Heart left ventricle (tissue), 16 donors: ENCODE measurements at regions not wholly inside any gene's neighbourhood (a gene's known extent, or its start where the extent isn't known, plus 50 kb on each side); places are given as distances from the start of the nearest gene placed in this dataset.
A peak's percentile ranks its signal among the peaks of the same experiment; 100 is the strongest.
"Not testable (repeated sequence)": the region's sequence is repeated elsewhere in the genome, so short reads cannot be mapped to it uniquely, and the experiment has no call there.

ENCODE experiments used
- ATAC-seq, 4 donors: fragments of 200-7000 bp; cut with Tn5 transposase; one replicate each; pipeline ENCODE4 v1.9.1; 2020 to 2022; ENCODE audit warnings: moderate library complexity in 4 of 4, mild to moderate bottlenecking in 3 of 4, moderate number of reproducible peaks in 1 of 4
- DNase-seq, 5 donors: peaks; one replicate each; pipeline ENCODE4 v3.0.0-alpha.2; 2020
- H3K27ac ChIP-seq, 12 donors: fragments of 200-600 bp; sonication (generic) in 4 of 12; one replicate each; pipeline versions ENCODE4 v1.5.0 to v1.8.0; 2016 to 2022; ENCODE audit warnings: mild to moderate bottlenecking in 2 of 12
- H3K27me3 ChIP-seq, 9 donors: fragments of 200-600 bp; sonication (generic) in 2 of 9; one replicate each; pipeline versions ENCODE4 v1.5.1 to v1.8.0; 2016 to 2022; ENCODE audit warnings: mild to moderate bottlenecking in 3 of 9
- H3K36me3 ChIP-seq, 9 donors: fragments of 200-600 bp; sonication (generic) in 2 of 9; one replicate each; pipeline versions ENCODE4 v1.5.0 to v1.8.0; 2018 to 2022; ENCODE audit warnings: mild to moderate bottlenecking in 2 of 9
- H3K4me1 ChIP-seq, 12 donors: fragments of 200-600 bp; sonication (generic) in 4 of 12; one replicate each; pipeline versions ENCODE4 v1.5.0 to v1.8.0; 2016 to 2022; ENCODE audit warnings: mild to moderate bottlenecking in 3 of 12
- H3K4me3 ChIP-seq, 12 donors: fragments of 200-600 bp; sonication (generic) in 4 of 12; one replicate each; pipeline versions ENCODE4 v1.5.0 to v1.8.0; 2017 to 2022; ENCODE audit warnings: mild to moderate bottlenecking in 9 of 12, moderate library complexity in 4 of 12
- H3K9me3 ChIP-seq, 12 donors: fragments of 200-600 bp; sonication (generic) in 4 of 12; one replicate each; pipeline versions ENCODE4 v1.5.0 to v1.8.0; 2016 to 2022; ENCODE audit warnings: mild to moderate bottlenecking in 1 of 12
- CTCF ChIP-seq, 12 donors: fragments of 200-600 bp; sonication (generic) in 4 of 12; IDR thresholded peaks; one replicate each; pipeline versions ENCODE4 v1.5.0 to v1.8.0; 2018 to 2022; ENCODE audit warnings: antibody characterized with exemption in 12 of 12, mild to moderate bottlenecking in 5 of 12
- POLR2A ChIP-seq, 2 donors: fragments of 450-650 bp; IDR thresholded peaks; one replicate each; pipeline ENCODE4 v1.6.1; 2017; ENCODE audit warnings: antibody characterized with exemption in 2 of 2, mild to moderate bottlenecking in 2 of 2, moderate library complexity in 2 of 2
- WGBS, 4 donors: extraction: QIAGEN DNeasy Blood & Tissue Kit in 2 of 4; methylation state at CpG; one replicate each; pipeline versions ENCODE4 v1.1.5 to v1.1.7; 2013 to 2018; 5-methylcytosine and 5-hydroxymethylcytosine counted together
- intact Hi-C, 10 donors: fragments of 100-400 bp; cut with DNase I; formaldehyde crosslinking; loops; one replicate each; pipeline versions ENCODE4 v1.11.1 to v1.14.2; 2022
- donor health status: ischemic (EF 13 %, LVEDD 7.1; RV severe dilation, severe dysfunction).
- donor health status: healthy with polysubstance abuse.
- donor health status: DM: no; HTN: yes; CAD: no.
- donor health status: DM: no; HTN: no; CAD: no.
- donor health status: ischemic (EF 25% LVEDD 6.9; RV normal size, moderate dysfunction).
- donor health status: ischemic (EF 25% LVEDD 5.7; RV mildly dilated, moderate dysfunction).
- donor health status: healthy.
- donor health status: DM: yes; HTN: yes; CAD: no.
- donor health status: ischemic (EF 35%, LVEDD 5.7; RV mildly dilated, moderate dysfunction).
- donor health status: nonischemic (EF 11% LVEDD 7.7; RV severe dilation, severe dysfunction).
- donor health status: DM: yes; HTN: yes; CAD: no.
- donor health status: PGD.
- donor health status: ischemic (EF 29% LVEDD 5.4; RV normal size, mild dysfunction).
- donor health status: nonischemic (EF 23%, LVEDD 6.1; RV moderate dilation, normal function).

- Histone ChIP-seq H3K4me1 (no peaks in the 10 kb centered on the region), H3K4me3 (no peak overlapping the region), H3K27ac (peak overlapping the region in 1 of 12 donors; percentile 22), H3K36me3 (no peaks in the 10 kb centered on the region), H3K27me3 (no peaks in the 10 kb centered on the region), H3K9me3 (no peaks in the 10 kb centered on the region)
- WGBS, 4 donors = 75 to 88% (median 83%) methylated on average over 9 of the region's 9 CpGs
- no peak for DNase-seq
- no peak for ATAC-seq
- intact Hi-C loops = no loop called here
- TF ChIP-seq POLR2A (IDR thresholded peaks at IDR 0.05) = no peak
- TF ChIP-seq CTCF (IDR thresholded peaks at IDR 0.05) = no peak
Measured at GRCh38 chr12:124159655-124160054, 135.2 kb upstream of the RFLNA start.

- no peak for ATAC-seq
- WGBS, 4 donors = 80 to 87% (median 81%) methylated on average over 11 of the region's 11 CpGs
- intact Hi-C loops = no loop called here
Measured at GRCh38 chr12:124160097-124160756, 134.7 kb upstream of the RFLNA start.

GRCh38 chr12:124161402-124161801, 133.5 kb upstream of the RFLNA start:
- ATAC-seq, DNase-seq, intact Hi-C loops, H3K9me3 ChIP-seq, H3K4me1 ChIP-seq, H3K27me3 ChIP-seq, H3K4me3 ChIP-seq, H3K36me3 ChIP-seq, H3K27ac ChIP-seq: not testable (repeated sequence)
- 86 to 89% (median 87%) methylated on average over 9 of the region's 9 CpGs for WGBS, 4 donors

More at GRCh38 chr12:124160097-124160756, 134.7 kb upstream of the RFLNA start:
- Histone ChIP-seq H3K4me1 (no peaks in the 10 kb centered on the region), H3K4me3 (no peak overlapping the region), H3K9me3 (no peaks in the 10 kb centered on the region), H3K36me3 (no peaks in the 10 kb centered on the region), H3K27ac (peak overlapping the region in 2 of 12 donors; percentile 13 to 22), H3K27me3 (no peaks in the 10 kb centered on the region)
- DNase-seq = no peak
- TF ChIP-seq CTCF (IDR thresholded peaks at IDR 0.05) (no peak), POLR2A (IDR thresholded peaks at IDR 0.05) (no peak)

GRCh38 chr12:124162151-124163110, 132.5 kb upstream of the RFLNA start:
- WGBS, 4 donors = 91 to 93% (median 92%) methylated on average over 6 of the region's 6 CpGs
- ATAC-seq = no peak
- TF ChIP-seq POLR2A (IDR thresholded peaks at IDR 0.05) (no peak), CTCF (IDR thresholded peaks at IDR 0.05) (peak in 2 of 12 donors; percentile 9 to 20)

More at GRCh38 chr12:124162151-124163110, 132.5 kb upstream of the RFLNA start:
- Histone ChIP-seq H3K4me1 (no peaks in the 10 kb centered on the region), H3K27me3 (no peaks in the 10 kb centered on the region), H3K9me3 (no peaks in the 10 kb centered on the region), H3K27ac (no peak overlapping the region), H3K4me3 (no peak overlapping the region), H3K36me3 (no peaks in the 10 kb centered on the region)
- intact Hi-C loops = no loop called here
- no peak for DNase-seq
